ELR (cell line): ENCODE measurements at regions not wholly inside any gene's neighbourhood (a gene's known extent, or its start where the extent isn't known, plus 50 kb on each side); places are given as distances from the start of the nearest gene placed in this dataset.

Experiments used
- DNase-seq: peaks from one replicate; pipeline ENCODE4 v3.0.0-alpha.2; 2015; ENCODE audit warnings: low read depth

- no peak for DNase-seq
Observed at GRCh38 chr14:104440297-104440956, 139.1 kb upstream of the C14orf180 start.

DNA sequence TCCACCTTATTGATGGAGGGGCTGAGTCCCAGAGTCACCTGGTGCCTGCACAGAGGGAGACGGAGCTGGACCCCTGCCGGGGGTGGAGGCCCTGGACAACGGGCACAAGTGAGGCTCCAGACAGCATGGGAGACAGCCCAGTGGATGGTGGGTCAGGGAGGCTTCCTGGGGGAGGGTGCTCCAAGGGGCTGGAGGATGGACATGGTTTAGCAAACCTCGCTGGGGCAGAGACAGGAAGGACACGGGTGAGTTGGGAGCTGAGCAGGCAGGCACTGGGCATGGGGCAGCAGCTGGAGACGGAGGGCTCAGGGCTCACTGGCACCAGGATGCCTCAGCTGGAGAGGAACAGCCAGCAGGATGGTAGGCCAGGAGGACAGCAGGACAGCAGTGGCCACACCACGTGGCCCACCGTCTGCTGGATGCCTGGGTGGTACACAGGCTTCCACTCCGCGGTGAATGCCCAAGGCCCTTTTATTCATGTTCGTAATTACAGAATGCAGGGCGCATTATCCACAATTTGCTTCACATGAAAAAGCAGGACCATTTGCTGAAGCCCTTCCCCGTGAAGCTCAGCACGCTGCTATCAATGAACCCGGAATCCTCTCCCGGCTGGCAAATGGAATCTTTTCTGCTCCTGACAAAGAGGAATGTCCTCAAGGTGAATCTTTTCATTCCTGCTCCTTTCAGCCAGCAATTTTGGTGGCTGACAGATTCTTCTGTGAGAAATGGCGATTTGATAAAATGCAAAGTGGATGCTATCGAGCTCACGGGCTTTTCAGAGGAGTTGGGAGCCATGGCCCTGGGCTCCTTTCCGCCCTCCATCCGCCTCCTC, 138.1 kb upstream of the C14orf180 start:
- no peak for DNase-seq

DNA sequence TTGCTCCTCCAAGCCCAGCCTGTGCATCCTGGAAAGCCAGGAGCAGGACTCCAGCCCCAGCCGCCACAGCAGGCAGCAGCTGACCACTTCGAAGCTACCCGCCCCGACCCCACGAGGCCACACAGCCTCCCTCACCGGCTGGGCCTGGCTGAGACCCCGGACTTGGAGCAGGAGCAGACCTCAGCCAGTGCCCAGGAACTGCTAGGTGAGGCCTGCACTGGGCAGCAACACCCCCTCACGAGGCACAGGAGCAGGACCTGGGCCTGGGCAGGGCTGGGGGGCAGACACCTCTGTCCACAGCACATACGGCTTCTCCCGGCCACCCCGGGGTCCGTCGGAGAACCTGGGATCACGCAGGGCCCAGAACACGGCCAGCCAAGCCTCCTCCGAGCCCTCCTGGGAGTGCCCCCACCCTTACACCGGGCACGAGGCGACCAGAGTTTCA, 137.4 kb upstream of the C14orf180 start:
- DNase-seq, result no peak

DNA sequence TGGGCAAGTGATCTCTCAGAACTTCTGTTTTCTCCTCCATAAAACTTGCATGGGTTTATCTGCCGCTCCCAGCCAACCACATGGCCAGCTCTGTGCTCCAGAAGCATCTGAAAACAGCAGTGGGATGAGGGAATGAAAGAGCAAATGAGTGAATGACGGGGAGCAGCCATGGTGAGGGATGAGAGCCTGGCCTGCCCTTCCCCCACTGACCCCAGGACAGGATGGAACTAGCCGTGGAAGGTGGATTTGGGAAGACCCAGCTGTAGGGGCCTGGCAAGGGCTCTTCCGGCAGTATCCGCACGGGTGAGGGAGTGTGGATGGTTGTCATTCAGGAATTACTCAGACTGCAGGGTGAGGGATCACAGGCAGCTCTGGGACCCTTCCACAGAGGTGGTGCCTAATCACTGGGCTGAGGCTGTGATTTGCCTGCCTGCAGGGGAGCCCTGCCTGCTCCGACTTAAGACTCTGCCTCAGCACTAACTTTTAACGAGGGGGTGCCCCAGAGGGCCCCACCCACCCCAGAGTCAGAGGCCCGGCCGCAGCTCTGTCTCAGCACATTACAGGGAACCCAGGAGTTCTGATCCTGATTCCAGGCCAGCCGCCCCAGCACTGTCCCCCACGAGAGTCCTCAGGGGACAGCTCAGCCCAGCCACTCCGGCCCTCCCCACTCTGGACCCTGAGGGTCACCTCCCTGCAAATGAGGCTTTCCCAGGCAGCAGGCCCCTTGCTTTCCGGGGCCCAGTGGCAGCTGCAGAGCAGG, 136.8 kb upstream of the C14orf180 start:
- no peak for DNase-seq

DNA sequence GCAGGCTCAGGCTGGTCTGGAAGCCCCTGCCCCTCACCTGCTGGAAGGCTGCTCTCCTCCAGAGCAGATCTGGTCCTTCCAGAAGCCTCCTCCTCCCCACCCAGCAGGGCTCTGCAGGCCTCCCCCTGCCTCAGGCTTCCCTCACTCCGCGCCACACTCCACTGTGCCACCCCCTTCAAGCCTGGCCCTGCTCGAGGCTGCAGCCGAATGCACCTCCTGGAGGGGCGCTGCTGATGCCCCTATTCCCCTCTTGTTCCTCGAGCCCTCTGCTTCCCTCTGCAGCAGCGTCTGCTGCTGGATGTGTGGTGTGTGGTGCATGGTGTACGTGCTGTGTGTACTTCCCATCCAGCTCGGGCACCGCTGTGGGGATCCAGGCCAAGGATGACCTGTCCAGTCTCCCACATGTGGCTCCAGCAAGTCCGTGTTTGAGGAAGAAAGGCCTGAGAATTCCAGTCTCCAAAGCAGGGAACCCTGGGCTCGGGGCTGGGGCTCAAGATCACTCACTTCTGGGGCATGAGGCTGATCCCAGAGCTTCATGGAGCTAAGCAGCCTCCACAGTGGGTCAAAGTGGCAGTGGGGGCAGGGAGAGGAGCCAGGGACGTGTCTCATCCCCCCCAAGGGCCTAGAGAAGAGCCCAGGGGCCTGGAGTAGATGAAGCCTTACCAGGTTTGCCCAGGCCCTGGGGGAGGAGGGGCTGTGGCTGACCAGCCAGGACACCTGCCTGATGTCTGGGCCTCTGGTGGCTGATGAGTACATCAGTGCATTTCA, 136.0 kb upstream of the C14orf180 start:
- no peak for DNase-seq

GRCh38 chr14:104444159-104445030, 135.2 kb upstream of the C14orf180 start:
- DNase-seq, result no peak

- no peak for DNase-seq
Observed at GRCh38 chr14:104445086-104445485, 134.5 kb upstream of the C14orf180 start.

- DNase-seq, result no peak
Observed at GRCh38 chr14:104445832-104446381, 133.7 kb upstream of the C14orf180 start.

- no peak for DNase-seq
Observed at GRCh38 chr14:104446611-104447010, 133.0 kb upstream of the C14orf180 start.

GRCh38 chr14:104447750-104448149, 131.8 kb upstream of the C14orf180 start:
- no peak for DNase-seq

DNA sequence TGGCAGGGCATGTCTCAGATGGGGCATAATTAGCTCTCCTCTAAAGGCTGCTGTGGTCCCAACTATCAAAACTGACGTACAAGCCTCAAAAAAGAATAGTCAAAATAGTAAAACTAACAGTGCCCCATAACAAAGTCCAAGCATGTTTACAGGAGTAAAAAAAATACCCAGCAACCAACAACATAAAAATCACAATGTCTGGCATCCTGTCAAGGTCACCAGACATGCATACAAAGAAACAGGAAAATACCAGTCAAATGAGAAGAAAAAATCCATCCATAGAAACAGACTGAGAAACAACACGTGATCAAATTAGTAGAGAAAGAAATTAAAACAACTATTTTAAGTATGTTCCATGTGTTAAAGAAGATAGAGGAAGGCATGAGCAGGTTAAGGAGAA, 131.2 kb upstream of the C14orf180 start:
- no peak for DNase-seq

DNA sequence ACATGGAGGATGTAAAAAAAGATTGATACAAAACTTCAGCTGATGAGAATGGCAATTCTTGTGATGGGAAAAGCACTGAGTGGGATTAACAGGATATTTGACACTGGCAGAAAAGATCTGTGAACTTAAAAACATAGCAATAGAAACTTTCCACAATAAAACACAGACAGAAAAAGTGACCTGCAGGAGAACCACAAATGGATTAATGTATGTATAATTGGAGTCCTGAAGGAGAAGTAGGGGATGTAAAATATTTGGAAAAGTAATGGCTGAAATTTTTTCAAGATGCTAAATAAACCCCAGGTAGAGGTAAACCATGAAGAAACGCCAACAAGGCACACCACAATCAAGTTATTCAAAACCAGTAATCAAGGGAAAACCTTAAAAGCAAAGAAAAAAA, 130.8 kb upstream of the C14orf180 start:
- DNase-seq, result no peak

DNA sequence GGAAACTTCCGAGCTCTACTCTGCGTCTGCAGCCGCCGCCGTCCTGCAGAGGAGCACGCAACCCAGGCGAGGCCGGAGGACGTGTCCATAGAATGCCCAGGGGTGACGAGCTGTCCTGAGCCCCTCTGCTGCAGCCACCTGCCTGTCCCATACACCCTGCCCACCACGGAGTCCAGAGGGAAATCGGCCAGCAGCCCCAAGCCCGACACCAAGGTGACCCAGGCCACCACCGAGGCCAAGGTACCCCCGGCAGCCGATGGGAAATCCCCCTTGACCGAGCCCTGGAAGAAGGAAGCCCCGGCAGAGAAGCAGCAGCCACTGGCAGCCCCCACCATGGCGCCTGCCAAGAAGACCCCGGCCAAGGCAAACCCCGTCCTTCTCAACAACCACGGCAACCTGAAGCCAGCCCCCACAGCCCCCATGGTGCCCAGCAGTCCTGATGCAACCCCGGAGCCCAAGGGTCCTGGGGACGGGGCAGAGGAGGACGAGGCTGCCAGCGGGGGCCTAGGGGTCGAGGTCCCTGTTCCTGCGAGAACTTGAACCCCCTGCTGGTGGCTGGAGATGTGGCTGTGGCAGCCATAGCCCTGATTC, 128.7 kb upstream of the C14orf180 start:
- no peak for DNase-seq

DNA sequence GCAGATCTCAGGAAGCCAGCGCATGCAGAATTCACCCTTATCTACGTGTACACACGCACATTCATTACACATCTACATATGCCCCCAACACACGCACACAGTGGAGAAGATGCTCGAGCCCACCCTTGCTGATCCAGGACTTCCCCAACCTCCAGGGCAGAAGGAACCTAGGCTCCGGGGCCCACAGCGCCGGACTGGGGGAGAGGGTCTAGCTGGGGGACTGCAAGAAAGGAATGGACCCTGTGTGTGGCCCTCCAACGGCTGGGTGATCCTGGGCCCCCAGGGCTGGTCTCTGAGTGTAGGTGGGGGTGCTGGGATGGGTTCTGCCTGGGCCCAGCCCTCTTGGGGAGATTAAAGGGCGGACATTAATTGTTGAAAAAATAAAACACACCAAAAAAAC, 128.1 kb upstream of the C14orf180 start:
- DNase-seq, result no peak

DNA sequence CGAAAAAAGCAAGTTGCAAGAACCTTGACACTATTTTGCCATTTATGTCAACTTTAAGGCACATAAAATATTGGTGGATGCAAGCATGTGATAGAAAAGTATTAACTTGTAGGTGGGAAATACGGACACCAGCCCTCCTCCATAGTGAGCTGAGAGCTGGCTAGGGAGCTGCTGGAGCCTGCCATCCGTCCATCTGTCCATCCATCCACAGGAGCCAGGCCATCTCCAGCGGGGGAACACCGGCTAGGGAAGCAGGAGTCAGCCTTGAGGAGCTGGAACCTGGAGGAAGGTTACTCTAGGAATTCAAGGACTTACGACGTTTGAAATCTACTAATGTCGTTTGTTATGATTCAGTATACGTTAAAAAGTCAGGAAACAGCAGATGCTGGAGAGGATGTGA, 120.7 kb upstream of the C14orf180 start:
- DNase-seq, result no peak

GRCh38 chr14:104460791-104461651, 118.5 kb upstream of the C14orf180 start:
- no peak for DNase-seq

DNA sequence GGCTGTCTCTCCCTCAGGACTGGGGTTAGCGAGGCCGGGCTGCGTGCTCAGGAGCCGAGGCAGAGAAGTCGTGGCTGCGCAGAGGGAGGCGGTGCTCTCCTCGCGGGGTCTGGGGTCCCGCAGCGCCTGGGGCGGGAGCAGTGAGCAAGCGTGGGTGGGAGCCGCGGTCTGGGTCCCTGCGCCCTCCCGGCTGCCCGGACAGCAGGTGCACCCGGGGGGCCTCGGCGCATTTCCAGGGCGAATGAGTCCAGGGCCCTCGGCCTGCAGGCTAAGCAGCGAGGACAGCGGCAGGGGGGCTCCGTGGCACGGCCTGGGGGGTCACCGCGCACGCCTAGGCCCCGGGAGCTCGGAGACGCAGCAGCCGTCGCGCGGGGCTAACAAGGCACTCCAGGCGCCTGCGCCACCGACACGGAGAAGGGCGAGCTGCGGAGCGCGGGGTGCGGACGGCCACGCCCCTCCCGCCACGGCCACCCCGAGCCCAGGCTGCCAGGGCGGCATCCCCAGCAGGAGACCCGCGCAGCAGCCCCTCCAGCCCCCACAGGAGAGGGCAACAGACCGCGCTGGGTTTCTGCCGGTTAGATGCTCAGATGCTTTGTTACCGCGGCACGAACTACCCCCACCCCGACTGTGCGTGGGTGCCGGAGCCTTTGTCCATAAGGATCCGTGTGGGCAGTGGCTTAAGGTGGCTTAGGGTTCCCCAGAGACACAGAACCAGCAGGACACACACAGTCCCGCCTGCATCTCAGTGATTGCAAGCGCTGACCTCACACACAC, 117.7 kb upstream of the C14orf180 start:
- DNase-seq, result no peak
